CD4-positive, alpha-beta memory T cell (primary cell): ENCODE measurements at regions not wholly inside any gene's neighbourhood (a gene's known extent, or its start where the extent isn't known, plus 50 kb on each side); places are given as distances from the start of the nearest gene placed in this dataset.

Experiments
- CTCF ChIA-PET: fragments of 350-600 bp; sonication (Branson Sonifier 250); formaldehyde crosslinking; loops from one replicate; lab custom pipeline; 2021; ENCODE audit warnings: inconsistent platforms; ENCODE audit not compliant: partially characterized antibody; lab: Charles Lee
- POLR2A ChIA-PET: fragments of 350-600 bp; sonication (Branson Sonifier 250); formaldehyde crosslinking; loops from one replicate; lab custom pipeline; 2021; ENCODE audit not compliant: partially characterized antibody; lab: Charles Lee
- DNase-seq, 5 donors: peaks; one replicate each; pipeline versions ENCODE4 v3.0.0 to v3.0.0-alpha.2; 2020 to 2022; ENCODE audit warnings: mixed read lengths in 1 of 5
- H3K27ac ChIP-seq: one replicate; pipeline ENCODE4 v1.7.0; 2013; ENCODE audit warnings: low read depth, low read length
- H3K27me3 ChIP-seq: 2 replicates; pipeline ENCODE4 v1.7.0; 2013; ENCODE audit warnings: mild to moderate bottlenecking, low read length, moderate library complexity; ENCODE audit not compliant: insufficient read depth
- H3K36me3 ChIP-seq: 2 replicates; pipeline ENCODE4 v1.7.0; 2013; ENCODE audit warnings: mild to moderate bottlenecking, low read length, moderate library complexity; ENCODE audit not compliant: insufficient read depth
- H3K4me1 ChIP-seq: 2 replicates; pipeline ENCODE4 v1.7.0; 2013; ENCODE audit warnings: mild to moderate bottlenecking, low read length, moderate library complexity; ENCODE audit not compliant: insufficient read depth
- H3K4me3 ChIP-seq, 2 donors: one replicate each; pipeline ENCODE4 v1.7.0; 2013; ENCODE audit warnings: low read length in 2 of 2, mild to moderate bottlenecking in 1 of 2
- H3K9me3 ChIP-seq, 2 donors: one replicate each; pipeline ENCODE4 v1.7.0; 2013; ENCODE audit warnings: low read length in 2 of 2, control low read depth in 1 of 2; ENCODE audit not compliant: control insufficient read depth in 1 of 2
- H3K27ac Mint-ChIP-seq, 7 donors: one replicate each; pipeline ENCODE4 v1.8.0; 2020 to 2021; ENCODE audit warnings: mixed read lengths in 7 of 7, mild to moderate bottlenecking in 6 of 7, inconsistent platforms in 3 of 7, moderate library complexity in 3 of 7
- H3K27me3 Mint-ChIP-seq, 2 donors: one replicate each; pipeline ENCODE4 v1.8.0; 2020 to 2021; ENCODE audit warnings: mixed read lengths in 2 of 2
- H3K36me3 Mint-ChIP-seq, 2 donors: one replicate each; pipeline ENCODE4 v1.8.0; 2020 to 2021; ENCODE audit warnings: mixed read lengths in 2 of 2, inconsistent platforms in 1 of 2, mild to moderate bottlenecking in 1 of 2
- H3K4me1 Mint-ChIP-seq, 4 donors: one replicate each; pipeline ENCODE4 v1.8.0; 2020 to 2021; ENCODE audit warnings: mixed read lengths in 4 of 4, mild to moderate bottlenecking in 1 of 4
- H3K4me3 Mint-ChIP-seq, 8 donors: one replicate each; pipeline ENCODE4 v1.8.0; 2020 to 2021; ENCODE audit warnings: mixed read lengths in 8 of 8, mild to moderate bottlenecking in 7 of 8, moderate library complexity in 6 of 8, inconsistent platforms in 3 of 8
- H3K9me3 Mint-ChIP-seq, 8 donors: one replicate each; pipeline ENCODE4 v1.8.0; 2020 to 2021; ENCODE audit warnings: mixed read lengths in 8 of 8, mild to moderate bottlenecking in 5 of 8, inconsistent platforms in 3 of 8, moderate library complexity in 1 of 8
- intact Hi-C: fragments of 100-400 bp; cut with micrococcal nuclease; formaldehyde crosslinking; loops from one replicate; pipeline ENCODE4 v1.15.1; 2023

DNA sequence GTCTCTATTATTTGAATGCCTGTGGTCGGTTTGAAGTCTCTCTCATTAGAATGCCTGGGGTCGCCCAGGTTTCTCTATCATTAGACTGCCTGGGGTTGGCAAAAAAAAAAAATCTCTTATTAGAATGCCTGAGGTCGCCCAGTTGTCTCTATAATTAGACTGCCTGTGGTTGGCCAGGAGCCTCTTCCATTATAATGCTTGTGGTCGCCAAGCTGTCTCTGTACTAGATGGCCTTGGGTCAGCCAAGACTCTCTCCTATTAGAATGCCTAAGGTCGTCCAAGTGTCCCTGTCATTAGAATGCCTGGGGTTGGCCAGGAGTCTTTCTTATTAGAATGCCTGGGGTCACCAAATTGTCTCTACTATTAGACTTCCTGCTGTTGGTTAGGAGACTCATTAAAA, 2228.4 kb downstream of the TP53TG3F start:
- intact Hi-C loops: no loop called here
- Histone ChIP-seq H3K27ac (no peak overlapping the region), H3K9me3 (peaks cover 0 to 13% of the 10 kb centered on the region in 2 donors), H3K27me3 (no peaks in the 10 kb centered on the region), H3K4me3 (no peak overlapping the region), H3K4me1 (no peaks in the 10 kb centered on the region), H3K36me3 (no peaks in the 10 kb centered on the region)
- Mint-ChIP-seq H3K27ac (no peak overlapping the region), H3K4me3 (no peak overlapping the region), H3K36me3 (peaks cover 0 to 3% of the 10 kb centered on the region in 2 donors), H3K9me3 (peaks cover 6 to 93% (median 72%) of the 10 kb centered on the region in 8 donors), H3K27me3 (no peaks in the 10 kb centered on the region), H3K4me1 (no peaks in the 10 kb centered on the region)
- DNase-seq: no peak
- CTCF ChIA-PET: no interaction called here
- POLR2A ChIA-PET: no interaction called here

DNA sequence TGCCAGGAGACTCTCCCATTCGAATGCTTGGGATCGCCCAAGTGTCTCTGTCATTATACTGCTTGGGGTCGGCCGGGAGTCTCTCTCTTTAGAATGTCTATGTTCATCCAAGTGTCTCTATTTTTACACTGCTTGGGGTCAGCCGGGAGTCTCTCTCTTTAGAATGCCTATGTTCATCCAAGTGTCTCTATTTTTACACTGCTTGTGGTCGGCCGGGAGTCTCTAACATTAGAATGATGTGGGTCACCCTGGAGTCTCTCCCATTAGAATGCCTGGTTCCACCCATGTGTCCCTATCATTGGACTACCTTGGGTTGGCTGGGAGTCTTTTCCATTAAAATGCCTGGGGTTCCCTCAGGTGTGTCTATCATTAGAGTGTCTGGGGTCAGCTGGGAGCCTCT, 2230.4 kb downstream of the TP53TG3F start:
- no peak overlapping the region for H3K27ac ChIP-seq
- H3K27me3 Mint-ChIP-seq: no peaks in the 10 kb centered on the region
- POLR2A ChIA-PET: no interaction called here
- no peaks in the 10 kb centered on the region for H3K4me1 Mint-ChIP-seq
- CTCF ChIA-PET: no interaction called here
- intact Hi-C loops: no loop called here
- H3K9me3 Mint-ChIP-seq: peaks cover 6 to 94% (median 75%) of the 10 kb centered on the region in 8 donors
- H3K4me1 ChIP-seq: no peaks in the 10 kb centered on the region
- H3K4me3 Mint-ChIP-seq: no peak overlapping the region
- peaks cover 0 to 13% of the 10 kb centered on the region in 2 donors for H3K9me3 ChIP-seq
- no peaks in the 10 kb centered on the region for H3K36me3 ChIP-seq
- no peaks in the 10 kb centered on the region for H3K27me3 ChIP-seq
- H3K36me3 Mint-ChIP-seq: peaks cover 0 to 3% of the 10 kb centered on the region in 2 donors
- no peak overlapping the region for H3K27ac Mint-ChIP-seq
- H3K4me3 ChIP-seq: no peak overlapping the region
- no peak for DNase-seq

DNA sequence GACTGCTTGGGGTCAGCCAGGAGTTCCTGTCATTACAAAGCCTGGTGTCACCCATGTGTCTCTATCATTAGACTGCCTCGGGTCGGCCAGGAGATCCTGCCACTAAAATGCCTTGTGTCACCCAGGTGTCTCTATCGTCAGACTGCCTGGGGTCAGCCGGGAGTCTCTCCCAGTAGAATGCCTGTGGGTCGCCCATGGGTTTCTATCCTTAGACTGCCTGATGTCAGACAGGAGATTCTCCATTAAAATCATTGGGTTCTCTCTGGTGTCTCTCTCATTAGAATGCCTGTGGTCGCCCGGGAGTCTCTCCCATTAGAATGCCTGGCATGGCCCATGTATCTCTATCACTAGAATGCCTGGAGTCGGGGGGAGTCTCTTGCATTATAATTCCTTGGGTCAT, 2231.0 kb downstream of the TP53TG3F start:
- H3K27me3 Mint-ChIP-seq: no peaks in the 10 kb centered on the region
- no peaks in the 10 kb centered on the region for H3K4me1 Mint-ChIP-seq
- ChIA-PET POLR2A (no interaction called here), CTCF (no interaction called here)
- H3K27me3 ChIP-seq: no peaks in the 10 kb centered on the region
- peaks cover 9 to 97% (median 76%) of the 10 kb centered on the region in 8 donors for H3K9me3 Mint-ChIP-seq
- H3K27ac ChIP-seq: no peak overlapping the region
- H3K4me1 ChIP-seq: no peaks in the 10 kb centered on the region
- no peak overlapping the region for H3K4me3 ChIP-seq
- peaks cover 0 to 3% of the 10 kb centered on the region in 2 donors for H3K36me3 Mint-ChIP-seq
- DNase-seq: no peak
- intact Hi-C loops: no loop called here
- H3K9me3 ChIP-seq: peaks cover 0 to 13% of the 10 kb centered on the region in 2 donors
- H3K27ac Mint-ChIP-seq: no peak overlapping the region
- H3K4me3 Mint-ChIP-seq: no peak overlapping the region
- H3K36me3 ChIP-seq: no peaks in the 10 kb centered on the region

DNA sequence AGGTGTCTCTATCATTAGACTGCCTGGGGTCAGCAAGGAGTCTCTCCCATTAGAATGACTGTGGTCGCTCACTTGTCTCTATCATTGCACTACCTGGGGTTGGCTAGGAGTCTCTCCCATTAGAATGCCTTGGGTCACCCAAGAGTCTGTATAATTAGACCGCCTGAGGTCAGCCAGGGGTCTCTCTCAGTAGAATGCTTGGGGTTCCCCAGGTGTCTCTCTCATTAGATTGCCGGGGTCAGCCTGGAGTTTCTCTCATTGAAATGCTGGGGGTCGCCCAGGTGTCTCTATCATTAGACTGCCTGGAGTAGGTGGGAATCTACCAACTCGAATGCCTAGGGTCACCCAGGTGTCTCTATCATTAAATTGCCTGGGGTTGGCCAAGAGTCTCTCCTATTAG, 2231.6 kb downstream of the TP53TG3F start:
- no peaks in the 10 kb centered on the region for H3K27me3 ChIP-seq
- Mint-ChIP-seq H3K9me3 (peaks cover 10 to 96% (median 74%) of the 10 kb centered on the region in 8 donors), H3K36me3 (peaks cover 0 to 3% of the 10 kb centered on the region in 2 donors), H3K4me1 (no peaks in the 10 kb centered on the region), H3K4me3 (no peak overlapping the region), H3K27me3 (no peaks in the 10 kb centered on the region), H3K27ac (no peak overlapping the region)
- H3K36me3 ChIP-seq: no peaks in the 10 kb centered on the region
- peaks cover 0 to 13% of the 10 kb centered on the region in 2 donors for H3K9me3 ChIP-seq
- POLR2A ChIA-PET: no interaction called here
- no peak for DNase-seq
- H3K4me3 ChIP-seq: no peak overlapping the region
- intact Hi-C loops: no loop called here
- H3K4me1 ChIP-seq: no peaks in the 10 kb centered on the region
- no peak overlapping the region for H3K27ac ChIP-seq
- CTCF ChIA-PET: no interaction called here

DNA sequence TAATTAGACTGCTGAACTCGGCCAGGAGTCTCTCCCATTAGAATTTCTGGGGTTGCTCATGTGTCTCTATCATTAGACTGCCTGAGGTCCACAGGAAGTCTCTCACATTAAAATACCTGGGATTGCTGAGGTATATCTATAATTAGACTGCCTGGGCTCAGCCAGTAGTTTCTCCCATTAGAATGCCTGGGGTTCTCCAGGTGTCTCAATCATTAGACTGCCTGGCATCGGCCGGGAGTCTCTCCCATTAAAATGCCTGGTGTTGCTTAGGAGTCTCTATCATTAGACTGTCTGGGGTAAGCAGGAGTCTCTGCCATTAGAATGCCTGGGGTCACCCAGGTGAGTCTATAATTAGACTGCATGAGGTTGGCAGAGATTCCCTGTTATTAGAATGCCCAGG, 2233.4 kb downstream of the TP53TG3F start:
- H3K36me3 Mint-ChIP-seq: peaks cover 0 to 3% of the 10 kb centered on the region in 2 donors
- no peaks in the 10 kb centered on the region for H3K27me3 Mint-ChIP-seq
- no peak for DNase-seq
- no peak overlapping the region for H3K27ac ChIP-seq
- no peaks in the 10 kb centered on the region for H3K4me1 Mint-ChIP-seq
- no peak overlapping the region for H3K4me3 Mint-ChIP-seq
- H3K4me3 ChIP-seq: no peak overlapping the region
- H3K9me3 Mint-ChIP-seq: peaks cover 10 to 85% (median 62%) of the 10 kb centered on the region in 8 donors
- H3K36me3 ChIP-seq: no peaks in the 10 kb centered on the region
- H3K27me3 ChIP-seq: no peaks in the 10 kb centered on the region
- no peaks in the 10 kb centered on the region for H3K4me1 ChIP-seq
- peaks cover 0 to 10% of the 10 kb centered on the region in 2 donors for H3K9me3 ChIP-seq
- POLR2A ChIA-PET: no interaction called here
- intact Hi-C loops: no loop called here
- H3K27ac Mint-ChIP-seq: no peak overlapping the region
- CTCF ChIA-PET: no interaction called here

DNA sequence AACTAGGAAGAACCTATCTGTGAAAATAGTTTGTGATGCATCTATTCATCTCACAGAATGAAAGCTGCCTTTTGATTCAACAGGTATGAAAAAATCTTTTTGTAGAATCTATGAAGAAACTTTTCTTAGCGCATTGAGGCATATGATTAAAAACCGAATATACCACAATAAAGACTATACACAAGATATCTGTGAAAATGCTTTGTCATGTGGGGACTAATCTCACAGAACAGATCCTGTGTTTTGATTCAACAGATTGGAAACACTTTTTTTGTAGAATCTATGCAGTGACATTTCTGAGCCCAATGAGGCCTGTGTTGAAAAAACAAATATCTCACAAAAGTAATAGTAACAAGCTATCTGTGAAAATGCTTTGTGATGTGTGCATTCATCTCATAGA, 2247.5 kb downstream of the TP53TG3F start:
- no peaks in the 10 kb centered on the region for H3K27me3 ChIP-seq
- POLR2A ChIA-PET: no interaction called here
- intact Hi-C loops: no loop called here

DNA sequence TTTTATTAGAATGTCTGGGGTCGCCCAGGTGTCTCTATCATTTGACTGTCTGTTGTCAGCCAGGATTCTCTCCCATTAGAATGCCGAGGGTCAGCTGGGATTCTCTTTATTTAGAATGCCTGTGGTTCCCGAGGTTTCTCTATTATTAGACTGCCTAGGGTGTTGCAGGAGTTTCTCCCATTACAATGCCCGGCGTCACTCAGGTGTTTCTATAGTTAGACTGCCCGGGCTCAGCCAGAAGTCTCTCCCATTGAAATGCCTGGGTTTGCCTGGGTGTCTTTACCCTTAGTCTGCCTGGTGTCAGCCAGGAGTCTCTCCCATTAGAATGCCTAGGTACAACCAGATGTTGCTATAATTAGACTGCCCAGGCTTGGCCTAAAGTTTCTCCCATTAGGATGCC, 2252.0 kb downstream of the TP53TG3F start:
- H3K4me1 Mint-ChIP-seq: no peaks in the 10 kb centered on the region
- peaks cover 8 to 54% (median 35%) of the 10 kb centered on the region in 8 donors for H3K9me3 Mint-ChIP-seq
- no peak for DNase-seq
- ChIA-PET CTCF (no interaction called here), POLR2A (no interaction called here)
- Histone ChIP-seq H3K4me1 (no peaks in the 10 kb centered on the region), H3K27me3 (no peaks in the 10 kb centered on the region), H3K9me3 (peaks cover 0 to 3% of the 10 kb centered on the region in 2 donors), H3K36me3 (no peaks in the 10 kb centered on the region), H3K27ac (no peak overlapping the region), H3K4me3 (no peak overlapping the region)
- no peak overlapping the region for H3K27ac Mint-ChIP-seq
- no peaks in the 10 kb centered on the region for H3K27me3 Mint-ChIP-seq
- no peak overlapping the region for H3K4me3 Mint-ChIP-seq
- peaks cover 0 to 3% of the 10 kb centered on the region in 2 donors for H3K36me3 Mint-ChIP-seq
- intact Hi-C loops: no loop called here

More for the DNA sequence above, 2247.5 kb downstream of the TP53TG3F start:
- Mint-ChIP-seq H3K9me3 (peaks cover 4 to 41% (median 29%) of the 10 kb centered on the region in 8 donors), H3K4me3 (no peak overlapping the region), H3K4me1 (no peaks in the 10 kb centered on the region), H3K36me3 (peaks cover 0 to 3% of the 10 kb centered on the region in 2 donors), H3K27ac (no peak overlapping the region), H3K27me3 (no peaks in the 10 kb centered on the region)
- Histone ChIP-seq H3K9me3 (peaks cover 0 to 10% of the 10 kb centered on the region in 2 donors), H3K4me1 (no peaks in the 10 kb centered on the region), H3K27ac (no peak overlapping the region), H3K36me3 (no peaks in the 10 kb centered on the region), H3K4me3 (no peak overlapping the region)
- DNase-seq: no peak
- CTCF ChIA-PET: no interaction called here

DNA sequence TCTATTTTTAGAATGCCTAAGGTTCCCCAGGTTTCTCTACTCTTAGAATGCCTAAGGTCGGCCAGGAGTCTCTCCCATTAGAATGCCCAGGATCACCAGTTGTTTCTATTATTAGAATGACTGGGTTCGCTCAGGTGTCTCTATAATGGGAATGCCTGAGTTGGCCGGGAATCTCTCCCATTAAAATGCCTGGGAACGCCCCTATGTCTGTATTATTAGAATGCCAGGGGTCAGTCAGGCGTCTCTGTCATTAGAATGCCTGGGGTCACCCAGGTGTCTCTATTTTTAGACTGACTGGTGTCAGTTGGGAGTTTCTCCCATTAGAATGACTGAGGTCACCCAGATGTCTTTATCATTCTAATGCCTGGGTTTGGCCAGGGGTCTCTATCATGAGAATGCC, 2252.5 kb downstream of the TP53TG3F start:
- Mint-ChIP-seq H3K4me3 (no peak overlapping the region), H3K27ac (no peak overlapping the region), H3K27me3 (no peaks in the 10 kb centered on the region), H3K36me3 (peaks cover 0 to 3% of the 10 kb centered on the region in 2 donors), H3K4me1 (no peaks in the 10 kb centered on the region), H3K9me3 (peaks cover 8 to 56% (median 37%) of the 10 kb centered on the region in 8 donors)
- H3K4me1 ChIP-seq: no peaks in the 10 kb centered on the region
- intact Hi-C loops: no loop called here
- no peak for DNase-seq
- ChIA-PET POLR2A (no interaction called here), CTCF (no interaction called here)
- no peaks in the 10 kb centered on the region for H3K36me3 ChIP-seq
- H3K9me3 ChIP-seq: peaks cover 0 to 3% of the 10 kb centered on the region in 2 donors
- H3K27me3 ChIP-seq: no peaks in the 10 kb centered on the region
- no peak overlapping the region for H3K4me3 ChIP-seq
- no peak overlapping the region for H3K27ac ChIP-seq
